Activated CD8-positive, alpha-beta memory T cell treated with anti-CD3 and anti-CD28 coated beads, Interleukin-2, amount 50 U/mL, for 1 hour (primary cell): ENCODE measurements at regions not wholly inside any gene's neighbourhood (a gene's known extent, or its start where the extent isn't known, plus 50 kb on each side); places are given as distances from the start of the nearest gene placed in this dataset.
"Not testable (repeated sequence)": the region's sequence is repeated elsewhere in the genome, so short reads cannot be mapped to it uniquely, and the experiment has no call there.

Experiments
- DNase-seq: peaks from one replicate; pipeline ENCODE4 v3.0.0-alpha.2; 2020; ENCODE audit errors: extremely low read depth

DNA sequence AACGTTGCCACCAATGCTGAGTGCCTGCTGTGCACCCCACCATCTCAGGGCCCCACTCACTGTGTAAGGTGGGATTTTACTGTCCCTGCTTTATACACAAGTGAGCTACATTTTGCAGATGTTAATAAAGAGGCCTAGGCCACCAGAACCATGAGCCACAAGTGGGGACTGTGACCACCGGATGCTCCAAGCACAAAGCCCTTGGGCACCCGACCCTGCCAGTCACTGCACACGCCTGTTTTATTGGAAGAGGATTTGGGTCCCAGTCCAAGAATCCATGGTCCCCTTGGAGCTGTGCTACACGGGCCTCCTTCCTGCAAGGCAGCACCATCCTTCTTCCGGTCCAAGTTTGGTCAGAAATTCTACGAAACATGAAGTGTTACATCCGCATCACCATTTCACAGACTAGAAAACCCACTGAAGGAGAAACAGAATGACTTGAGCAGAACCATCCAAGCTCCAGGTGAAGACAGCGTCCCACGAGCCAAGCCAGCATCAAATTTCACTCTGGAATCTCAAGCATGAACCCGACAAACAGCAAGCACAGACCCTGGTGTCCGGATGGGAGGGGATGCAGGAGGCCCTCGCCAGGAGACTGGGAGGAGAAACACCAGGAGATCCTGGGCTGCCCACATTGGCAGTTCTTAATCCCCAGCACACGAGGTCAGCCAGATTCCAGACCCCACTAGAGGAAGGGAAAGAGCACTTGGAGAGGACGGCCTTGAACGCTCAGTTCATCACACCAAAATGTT, 226.9 kb downstream of the DLL1 start:
- DNase-seq: no peak

DNA sequence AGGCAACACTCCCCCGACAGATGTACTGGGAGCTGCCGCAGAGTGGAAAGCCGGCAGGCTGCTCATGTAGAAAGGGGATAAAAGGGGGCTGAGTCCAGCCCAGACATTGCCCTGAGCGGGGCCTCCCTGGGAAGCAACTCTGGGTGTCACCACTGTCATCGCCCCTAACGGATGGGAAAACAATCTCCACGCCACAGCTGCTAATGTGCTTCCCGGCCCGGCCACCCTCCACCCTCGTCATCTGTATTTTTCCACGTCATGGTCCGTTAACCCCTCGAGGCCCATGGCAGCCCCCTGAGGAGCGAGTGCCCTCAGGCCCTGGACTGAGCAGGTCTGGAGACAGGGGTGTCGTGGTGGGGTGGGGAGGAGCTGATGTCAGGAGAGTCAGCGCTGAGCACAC, 227.4 kb downstream of the DLL1 start:
- no peak for DNase-seq

DNA sequence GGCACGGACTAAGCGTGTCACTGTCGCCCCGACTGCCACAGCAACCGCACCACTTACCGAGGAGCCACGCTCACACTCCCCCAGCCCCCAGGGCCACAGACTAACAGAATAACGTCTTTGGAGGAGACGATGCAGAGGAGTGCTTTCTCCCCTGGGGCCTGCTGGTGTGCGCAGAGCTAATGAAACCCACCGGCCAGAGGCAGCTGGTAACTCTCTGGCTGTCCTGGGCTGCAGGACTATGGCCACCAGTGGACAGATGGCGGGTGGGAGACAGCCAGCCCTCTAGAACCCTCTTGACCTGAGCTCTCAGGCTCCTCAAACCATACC, 228.0 kb downstream of the DLL1 start:
- DNase-seq: no peak

DNA sequence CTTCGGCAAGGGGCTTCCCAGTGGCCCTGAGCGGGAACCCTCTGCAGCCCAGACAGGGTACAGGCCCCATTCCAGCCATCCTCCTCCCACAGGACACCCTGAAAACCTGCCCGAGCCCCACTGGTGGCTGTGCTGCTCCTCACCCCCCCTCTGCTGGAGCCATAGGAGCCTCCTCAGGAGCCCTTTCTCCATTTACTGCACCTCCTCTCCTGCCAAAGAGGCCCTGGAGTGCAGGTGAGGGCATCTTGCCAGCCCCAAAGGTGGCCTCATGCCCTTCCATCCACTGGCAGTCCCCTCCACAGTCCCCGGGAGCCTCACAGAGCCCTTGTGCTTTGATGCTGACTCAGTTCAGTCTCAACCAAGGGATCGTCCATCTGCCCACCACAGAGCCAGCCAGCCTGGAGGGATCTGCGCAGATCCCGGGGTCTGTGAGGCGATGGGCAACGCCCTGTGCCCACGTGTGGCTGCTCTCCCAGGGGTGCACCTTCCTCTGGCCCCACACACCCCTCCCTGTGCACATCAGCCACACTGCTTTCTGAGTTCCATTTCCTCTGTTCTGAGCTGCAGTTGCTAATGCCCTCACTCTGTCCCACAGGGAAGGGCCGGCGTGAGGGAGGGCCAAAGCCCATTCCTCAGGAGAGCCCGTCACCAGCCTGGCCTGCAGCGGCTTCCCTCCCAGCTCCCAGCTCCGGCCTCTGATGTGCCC, 228.5 kb downstream of the DLL1 start:
- DNase-seq: no peak

DNA sequence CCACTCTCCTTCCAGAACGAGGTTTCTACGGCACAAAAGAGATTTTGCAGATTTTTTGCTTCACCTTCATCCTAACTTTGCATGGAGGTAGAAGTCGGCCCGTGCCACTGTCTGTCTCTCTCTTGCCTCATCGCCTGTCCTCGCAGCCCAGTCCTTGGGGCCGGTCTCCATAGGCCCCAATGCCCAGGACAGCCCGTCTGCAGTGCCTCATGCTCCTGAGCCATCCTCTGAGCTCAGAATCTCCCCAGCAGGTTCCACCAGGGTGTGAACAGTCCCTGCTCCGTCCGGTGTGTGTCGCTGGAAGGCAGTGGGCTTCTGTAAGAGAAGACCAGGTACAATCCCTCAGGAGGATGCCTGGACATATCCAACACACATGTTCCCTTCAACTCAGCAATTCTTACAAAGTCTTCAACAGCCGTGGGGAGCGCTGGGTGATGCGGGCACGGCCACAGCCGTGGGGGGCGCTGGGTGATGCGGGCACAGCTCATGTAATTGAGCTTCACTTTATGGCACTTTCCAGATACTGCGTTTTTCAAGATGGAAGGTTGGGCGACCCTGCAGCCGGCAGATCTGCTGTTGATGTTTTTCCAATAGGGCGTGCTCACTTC, 231.9 kb downstream of the DLL1 start:
- no peak for DNase-seq

DNA sequence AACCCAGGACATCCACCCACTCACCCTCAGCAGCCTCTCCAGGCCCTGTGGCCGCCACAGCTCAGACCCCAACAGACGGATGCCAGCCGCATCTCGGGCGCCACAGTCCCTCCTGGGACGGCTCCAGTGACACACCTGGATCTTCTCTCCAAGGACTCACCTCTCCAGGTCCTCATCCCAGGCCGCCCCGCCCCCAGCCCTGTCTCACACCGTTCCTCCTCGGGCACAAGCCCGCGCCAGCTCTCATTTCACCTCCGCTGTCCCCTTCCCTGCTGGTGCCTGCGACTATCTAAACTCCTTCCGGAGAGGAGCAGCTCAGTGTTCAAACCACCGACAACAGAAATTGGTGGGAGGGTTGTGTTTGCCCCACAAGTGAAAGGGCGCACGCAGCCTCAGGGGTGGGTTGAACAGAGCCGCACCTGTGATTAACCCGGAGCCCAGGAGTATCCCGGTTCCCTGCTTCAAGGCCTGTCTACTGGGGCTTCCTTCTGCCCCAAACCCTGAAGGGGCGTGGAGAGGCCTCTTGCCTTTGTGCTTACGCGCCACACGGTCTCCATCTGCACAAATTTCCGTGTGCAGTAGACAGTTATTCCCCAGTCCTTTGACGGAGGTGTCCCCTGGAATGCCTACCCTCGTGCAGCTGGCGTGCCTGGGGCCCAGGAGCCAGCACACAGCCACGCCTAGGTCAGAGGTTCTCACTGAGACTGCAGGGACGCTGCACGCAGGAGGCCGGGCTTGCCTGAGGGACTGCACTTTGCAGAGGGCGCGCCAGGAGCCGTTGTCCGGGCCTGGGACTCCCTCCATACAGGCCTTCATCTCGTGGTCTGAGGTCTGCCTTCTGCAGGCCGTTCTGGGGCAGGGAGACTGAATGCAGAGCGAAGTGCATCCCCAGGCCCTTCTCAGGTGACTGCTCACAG, 232.7 kb downstream of the DLL1 start:
- no peak for DNase-seq

DNA sequence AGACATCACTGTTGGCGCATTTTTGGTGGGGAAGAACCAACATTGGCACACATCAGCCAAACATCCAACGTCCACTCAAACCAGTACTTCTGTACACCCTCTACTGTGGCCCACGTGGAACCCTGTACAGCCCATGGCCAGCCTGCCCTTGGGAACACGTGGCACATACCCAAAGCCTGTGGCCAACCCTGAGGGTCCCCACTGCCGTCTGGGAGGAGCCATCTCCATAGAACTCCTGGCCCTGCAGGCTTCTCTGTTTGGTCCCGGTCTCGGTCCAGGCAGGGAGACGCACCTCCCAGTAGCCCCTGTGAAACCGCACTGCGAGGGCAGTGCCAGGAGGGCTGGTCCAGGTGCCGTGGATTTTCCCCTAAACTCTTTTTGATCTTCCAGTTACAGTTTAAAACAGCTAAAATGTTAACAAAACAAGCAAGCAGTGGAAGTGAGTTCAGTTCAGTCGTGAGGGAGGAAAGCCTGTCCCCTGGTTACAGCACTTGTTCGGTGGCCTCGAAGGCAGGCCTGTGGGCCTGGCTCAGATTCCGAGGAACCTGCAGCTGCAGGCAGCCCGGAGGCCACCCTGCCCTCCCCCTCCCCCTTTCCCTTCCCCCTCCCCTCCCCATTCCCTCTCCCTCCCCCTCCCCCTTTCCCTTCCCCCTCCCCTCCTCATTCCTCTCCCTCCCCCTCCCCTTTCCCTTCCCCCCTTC, 233.7 kb downstream of the DLL1 start:
- DNase-seq: no peak

DNA sequence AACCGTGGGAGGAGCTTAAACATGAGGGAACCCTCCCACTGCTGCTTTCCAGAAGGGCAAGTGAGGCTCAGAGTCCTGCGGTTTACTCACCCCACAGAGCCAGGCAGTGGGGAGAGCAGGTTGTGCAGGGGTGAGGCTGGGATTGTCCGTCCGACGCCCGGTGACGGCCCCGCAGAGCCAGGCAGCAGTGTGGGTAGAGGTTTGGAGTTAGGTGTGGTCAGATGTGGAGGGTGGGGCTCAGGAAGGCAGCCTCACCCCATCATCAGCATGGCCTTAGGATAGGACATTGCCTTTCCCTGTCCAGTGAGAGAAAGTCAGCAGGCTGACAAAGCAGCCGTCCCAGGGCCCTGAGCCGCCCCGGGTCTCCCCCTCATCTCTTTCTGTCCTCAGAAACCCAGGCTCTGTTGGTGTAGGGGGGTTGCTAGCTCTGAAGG, 234.6 kb downstream of the DLL1 start:
- DNase-seq: no peak

DNA sequence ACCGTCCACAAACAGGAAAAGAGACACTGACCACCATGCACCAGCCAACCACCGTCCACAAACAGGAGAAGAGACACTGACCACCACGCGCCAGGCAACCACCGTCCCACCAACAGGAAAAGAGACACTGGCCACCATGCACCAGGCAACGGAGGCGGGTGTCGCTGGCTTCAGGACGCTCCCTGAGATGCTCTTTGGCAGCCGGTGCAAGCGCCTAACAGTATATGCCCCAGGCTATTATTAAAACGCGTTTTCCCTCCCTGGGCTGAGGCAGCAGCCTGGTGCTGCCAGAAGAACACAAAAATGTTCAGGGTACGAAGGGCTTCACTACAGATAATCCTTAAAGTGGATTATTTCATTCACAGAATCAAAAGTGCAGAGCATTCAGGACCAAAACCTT, 235.1 kb downstream of the DLL1 start:
- DNase-seq: not testable (repeated sequence)

DNA sequence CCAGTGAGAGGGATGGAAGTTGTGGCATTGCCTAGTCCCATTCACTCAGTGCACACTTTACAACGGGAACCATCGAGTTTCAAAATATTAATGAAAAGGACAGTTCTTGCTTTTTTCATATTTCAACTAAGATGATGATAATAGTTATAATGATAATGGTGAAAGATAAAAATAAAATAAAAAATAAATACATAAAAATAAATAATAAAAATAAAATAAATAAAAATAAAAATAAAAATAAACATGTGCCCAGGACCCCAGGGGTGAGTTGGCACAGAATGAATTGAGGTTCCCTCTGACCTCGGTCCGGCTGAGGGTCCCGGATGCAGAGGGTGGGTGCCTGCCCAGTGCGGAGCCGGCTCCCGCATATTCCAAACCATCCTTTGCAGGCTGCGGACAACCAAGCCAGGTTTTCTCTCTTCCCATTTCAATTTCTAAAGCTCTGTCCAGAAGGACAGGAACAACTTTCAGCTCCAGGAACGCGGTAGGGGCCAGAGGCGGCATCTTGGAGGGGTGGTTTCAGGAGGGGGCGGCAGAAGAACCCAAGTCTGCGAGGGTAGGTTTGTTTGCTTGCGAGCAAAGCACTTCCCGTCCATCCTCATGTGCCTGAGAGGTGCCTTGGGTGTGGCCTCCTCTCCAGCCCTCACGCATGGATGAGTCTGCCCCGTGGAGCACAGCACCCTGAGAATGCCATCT, 236.8 kb downstream of the DLL1 start:
- DNase-seq: no peak

DNA sequence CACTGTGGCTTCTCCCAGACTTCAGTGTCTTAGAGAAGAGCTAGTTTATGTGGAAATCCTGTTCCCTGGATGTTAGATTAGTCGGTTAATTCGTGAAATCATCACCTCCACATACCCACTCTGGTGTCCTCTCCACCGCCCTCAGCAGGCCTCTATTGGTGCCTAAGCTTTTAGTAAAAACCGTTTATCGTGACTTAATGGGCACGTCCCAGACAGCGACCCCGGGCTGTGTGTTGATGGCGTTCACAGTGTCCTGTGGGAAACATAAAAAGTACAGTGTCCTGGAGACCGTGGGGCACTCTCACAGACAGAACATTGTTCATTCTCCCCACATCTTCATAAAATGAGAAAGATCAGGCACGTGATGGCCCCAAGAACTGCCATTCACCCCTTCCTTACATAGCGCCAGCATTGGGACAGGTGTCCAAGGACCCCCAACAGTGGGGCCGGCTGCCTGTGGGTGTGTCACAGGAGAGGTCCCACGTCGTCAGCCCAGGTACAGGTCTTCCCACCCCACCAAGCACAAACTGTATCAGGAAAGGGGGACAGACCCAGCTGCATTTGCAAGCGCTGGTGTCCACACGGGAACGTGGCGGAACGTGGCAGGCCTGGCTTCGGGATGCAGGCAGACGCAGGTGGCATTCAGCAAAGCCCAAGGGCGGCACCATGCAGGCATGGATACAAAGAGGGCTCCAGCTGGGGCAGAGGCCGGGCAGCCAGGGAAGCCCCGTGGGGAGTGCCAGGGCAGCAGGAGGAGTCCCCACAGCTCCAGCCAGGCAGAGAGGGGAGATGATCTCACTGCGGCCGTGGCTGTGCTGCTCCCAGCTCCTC, 237.7 kb downstream of the DLL1 start:
- no peak for DNase-seq

DNA sequence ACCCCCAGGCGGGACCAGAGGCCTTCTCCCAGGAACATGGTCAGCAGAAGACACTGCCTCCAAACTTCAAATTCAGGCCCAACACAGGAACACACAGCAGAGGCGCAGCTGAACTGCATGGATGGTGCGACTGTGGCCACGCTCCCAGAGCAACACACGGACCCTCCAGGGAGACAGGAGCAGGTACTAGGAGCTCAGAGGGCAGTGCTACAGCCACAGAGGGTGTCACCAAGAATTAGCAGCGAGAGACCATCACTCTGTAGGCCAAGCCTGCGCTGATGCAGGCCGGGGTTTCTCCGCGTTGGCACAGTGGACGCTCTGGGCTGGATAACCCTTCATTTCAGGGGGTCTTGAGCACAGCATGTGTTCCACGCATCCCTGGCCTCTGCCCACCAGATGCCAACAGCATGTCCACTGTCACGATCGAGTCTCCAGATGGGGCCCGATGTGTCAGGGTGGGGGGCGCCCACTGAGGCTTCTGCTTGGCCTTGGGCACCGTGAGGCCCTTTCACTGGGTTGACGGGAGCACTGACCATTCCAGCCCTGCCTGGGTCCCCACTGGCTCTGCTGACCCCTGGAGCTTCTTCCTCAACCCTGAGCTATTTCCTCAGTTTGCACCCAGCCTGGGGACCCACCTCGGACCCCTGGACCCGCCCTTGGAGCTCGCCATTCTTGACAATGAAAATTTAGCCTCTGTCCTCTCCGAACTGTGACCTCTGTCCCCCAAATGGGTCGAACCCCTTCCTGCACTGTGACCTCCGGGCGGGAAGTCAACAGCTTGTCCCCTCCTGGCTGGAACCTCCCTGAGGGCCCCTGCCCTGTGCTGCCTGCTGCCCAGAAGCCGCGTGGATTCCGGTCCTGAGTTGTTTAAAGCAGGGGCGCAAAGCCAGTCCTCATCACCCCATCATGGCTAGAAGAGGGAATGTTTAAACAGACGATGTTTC, 239.4 kb downstream of the DLL1 start:
- DNase-seq: no peak

DNA sequence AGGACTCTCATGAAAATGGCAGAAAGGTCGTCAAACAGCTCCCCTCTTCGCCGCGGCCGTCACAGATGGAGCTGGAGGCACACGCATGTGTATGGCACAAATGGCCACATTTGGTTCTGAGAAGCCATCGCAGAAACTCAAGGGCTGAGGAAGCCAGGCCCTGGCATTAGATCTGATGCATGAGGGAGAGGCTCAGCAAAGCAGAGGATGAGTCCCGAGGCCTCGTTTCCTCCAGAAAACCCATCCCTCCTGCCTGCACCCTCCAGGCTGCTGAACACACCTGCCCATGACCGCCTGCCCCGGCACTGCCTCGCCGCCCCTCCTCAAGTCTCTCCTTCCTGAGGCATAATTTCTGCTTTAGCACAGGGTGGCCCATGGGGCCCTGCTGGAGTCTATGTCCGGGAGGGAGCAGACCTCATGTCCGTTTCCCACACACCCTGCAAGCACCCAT, 240.3 kb downstream of the DLL1 start:
- no peak for DNase-seq

DNA sequence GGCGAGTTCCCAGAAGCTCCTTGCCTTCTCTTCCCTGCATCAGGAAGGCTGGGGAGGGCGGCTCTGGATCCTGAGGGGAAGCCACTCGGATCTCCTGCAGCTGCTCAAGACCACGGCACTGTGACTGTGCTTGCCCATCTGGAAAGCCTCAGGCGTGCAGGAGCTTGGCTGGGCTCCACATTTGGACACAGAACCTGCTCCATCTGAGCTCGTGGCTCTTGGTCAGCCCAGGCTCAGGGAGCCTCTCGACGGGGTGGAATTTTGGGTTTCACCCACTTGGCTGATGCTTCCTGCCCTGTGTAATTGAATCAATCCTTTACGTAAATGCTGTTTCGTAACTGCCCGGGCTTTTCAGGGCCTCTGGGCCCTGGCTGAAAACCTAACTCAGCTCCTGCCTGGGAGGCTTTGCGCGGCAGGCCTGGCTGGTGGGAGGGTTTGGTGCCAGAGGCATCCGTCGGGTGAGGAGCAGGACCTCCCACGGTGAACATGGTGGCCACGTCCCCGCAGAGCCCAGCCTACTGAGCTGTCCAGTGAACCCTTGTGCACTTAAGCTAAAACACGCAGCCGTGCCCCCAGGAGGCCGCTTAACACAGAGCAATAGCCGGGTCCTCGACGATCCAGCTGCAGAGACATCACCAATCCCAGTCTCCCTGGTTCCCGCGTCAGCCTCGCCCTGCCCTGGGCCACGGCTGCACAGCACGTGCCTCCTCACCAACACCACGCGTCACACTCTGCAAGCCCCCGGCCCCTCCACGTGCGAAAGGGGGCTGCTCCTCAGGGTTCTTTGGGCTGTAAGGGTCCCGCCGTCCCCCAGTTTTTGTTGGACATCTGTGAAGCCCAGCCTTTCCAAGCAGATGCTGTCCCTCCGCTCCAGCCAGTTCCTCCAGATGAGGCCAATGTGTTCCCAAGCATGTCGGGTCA, 241.0 kb downstream of the DLL1 start:
- no peak for DNase-seq

DNA sequence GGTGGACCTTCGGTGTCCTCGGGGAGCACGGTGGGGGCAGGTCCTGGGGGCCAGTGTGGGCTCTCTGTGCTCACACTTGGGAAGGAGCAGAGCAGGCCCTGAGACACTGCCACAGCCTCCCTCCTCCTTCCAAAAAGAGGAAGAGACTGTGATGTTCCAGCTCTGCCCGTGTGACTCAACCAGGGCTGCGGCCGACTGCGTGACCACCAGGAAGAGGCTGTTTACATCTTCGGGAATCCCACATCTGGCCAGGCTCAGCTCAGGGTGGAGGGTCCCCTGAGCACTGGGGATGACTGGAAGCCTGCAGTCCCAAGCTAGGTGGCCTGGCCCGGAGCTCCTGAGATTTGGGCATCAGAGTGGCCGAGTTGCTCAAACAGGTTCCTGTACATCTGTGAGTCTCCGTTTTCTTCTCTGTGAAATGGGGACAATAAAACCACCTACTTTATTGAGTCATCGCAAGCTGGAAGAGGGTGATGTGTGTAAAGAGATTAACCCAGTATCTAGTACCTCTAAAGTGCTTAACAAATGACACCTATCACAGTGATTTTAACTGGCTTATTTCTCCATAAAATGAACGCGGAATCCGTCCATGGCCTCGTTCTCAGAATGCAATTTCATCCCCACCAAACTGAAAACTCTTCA, 242.1 kb downstream of the DLL1 start:
- DNase-seq: no peak

DNA sequence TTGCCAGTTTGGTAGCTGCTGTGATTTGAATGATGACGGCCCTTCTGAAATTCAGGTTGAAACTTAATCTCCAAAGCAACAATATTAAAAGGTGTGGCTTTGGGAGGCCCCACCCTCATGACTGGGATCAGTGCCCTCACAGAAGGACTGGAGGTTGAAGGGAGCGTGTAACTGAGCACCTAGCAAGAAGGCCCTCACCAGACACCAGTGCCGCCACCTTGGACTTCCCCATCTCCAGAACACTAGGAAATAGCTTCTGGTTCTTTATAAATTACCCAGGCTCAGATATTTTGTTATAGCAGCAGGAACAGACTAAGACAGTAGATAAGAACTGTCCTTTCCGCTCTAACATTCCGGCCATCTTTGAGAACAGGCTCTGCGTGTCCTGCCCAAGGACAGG, 243.1 kb downstream of the DLL1 start:
- DNase-seq: no peak
